HG03469 (cell line): ENCODE measurements at regions not wholly inside any gene's neighbourhood (a gene's known extent, or its start where the extent isn't known, plus 50 kb on each side); places are given as distances from the start of the nearest gene placed in this dataset.
"Not testable (repeated sequence)": the region's sequence is repeated elsewhere in the genome, so short reads cannot be mapped to it uniquely, and the experiment has no call there.

Experiments
- ATAC-seq: cut with Tn5 transposase; IDR thresholded peaks from one replicate; pipeline ENCODE4 v1.9.1; 2021; ENCODE audit warnings: mild to moderate bottlenecking, moderate library complexity, moderate number of reproducible peaks; ENCODE audit not compliant: unreplicated experiment

DNA sequence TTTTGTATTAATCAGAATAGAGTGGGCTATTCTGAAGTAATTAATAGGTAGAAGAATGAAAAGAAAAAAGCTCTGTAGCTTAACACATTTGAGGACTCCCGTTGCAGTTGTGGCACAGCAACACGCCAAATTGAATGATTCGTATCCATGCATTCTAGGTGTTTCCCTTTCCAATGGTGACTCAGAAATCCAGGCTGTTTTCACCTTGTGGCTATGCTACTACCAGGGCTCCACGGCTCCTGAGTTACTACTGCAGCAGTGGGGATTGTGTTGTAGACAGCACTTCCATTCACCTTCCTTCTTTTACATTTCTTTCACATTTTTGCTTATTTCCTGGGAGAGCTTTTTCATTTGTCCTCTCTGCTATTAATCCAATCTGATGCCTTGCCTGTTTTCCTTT lies 1616.4 kb downstream of the CDH8 start:
- ATAC-seq, result no peak

DNA sequence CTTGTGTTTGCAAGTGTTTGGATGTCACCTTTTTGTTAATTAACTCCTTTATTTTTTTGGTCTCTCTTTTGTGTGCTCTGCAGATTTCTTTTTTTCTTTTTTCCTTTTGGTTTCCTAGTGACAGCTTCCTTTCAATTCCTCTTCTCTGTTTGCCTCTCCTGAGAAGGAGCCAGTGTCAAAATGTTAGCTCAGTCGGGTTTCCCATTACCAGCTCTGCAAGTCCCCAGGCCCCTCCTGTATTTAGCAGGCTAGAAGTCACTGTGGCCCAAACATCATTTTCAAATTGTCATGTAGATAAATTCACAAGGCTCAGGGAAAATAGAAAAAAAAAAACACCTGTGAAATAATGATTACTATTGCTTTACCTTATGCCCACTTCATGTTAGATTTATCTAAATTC lies 1621.6 kb downstream of the CDH8 start:
- ATAC-seq, result no peak

DNA sequence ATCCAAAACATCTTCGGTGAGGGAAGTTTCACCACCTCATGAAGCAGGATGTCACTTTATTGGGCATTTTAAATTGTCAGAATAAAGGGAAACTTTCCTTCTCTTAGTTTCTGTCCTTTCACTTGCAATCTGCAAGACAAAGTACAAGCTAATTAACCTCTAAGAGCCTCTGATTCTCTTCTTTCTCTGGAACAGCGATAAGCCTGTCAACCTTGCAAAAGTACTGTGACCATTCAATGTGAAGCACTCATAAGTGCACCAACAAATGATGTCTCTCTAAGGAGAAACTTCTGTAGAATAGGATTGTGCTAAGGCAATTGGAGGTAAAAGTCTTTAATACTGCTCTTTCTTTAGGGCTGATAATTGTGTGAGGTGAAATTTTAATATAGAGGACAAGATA lies 1622.3 kb downstream of the CDH8 start:
- no peak for ATAC-seq

DNA sequence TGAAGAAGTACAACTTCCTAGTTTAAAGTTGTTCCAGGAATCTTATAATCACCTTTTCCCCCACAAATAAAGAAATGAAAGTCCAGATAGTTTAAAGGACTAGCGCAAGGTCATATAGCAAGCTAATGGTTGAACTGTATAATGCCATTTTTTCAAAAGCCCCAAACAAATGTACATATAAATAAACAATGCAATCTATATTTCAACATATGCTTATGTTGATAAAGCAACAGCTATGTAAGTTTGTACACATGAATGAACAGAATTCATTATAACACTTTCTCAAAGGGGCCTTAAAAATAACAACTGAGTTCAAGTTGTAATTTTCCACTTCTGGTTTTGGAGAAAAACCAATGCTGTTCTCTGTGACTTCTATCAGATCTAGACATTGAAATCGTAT lies 1628.6 kb downstream of the CDH8 start:
- ATAC-seq, result no peak

DNA sequence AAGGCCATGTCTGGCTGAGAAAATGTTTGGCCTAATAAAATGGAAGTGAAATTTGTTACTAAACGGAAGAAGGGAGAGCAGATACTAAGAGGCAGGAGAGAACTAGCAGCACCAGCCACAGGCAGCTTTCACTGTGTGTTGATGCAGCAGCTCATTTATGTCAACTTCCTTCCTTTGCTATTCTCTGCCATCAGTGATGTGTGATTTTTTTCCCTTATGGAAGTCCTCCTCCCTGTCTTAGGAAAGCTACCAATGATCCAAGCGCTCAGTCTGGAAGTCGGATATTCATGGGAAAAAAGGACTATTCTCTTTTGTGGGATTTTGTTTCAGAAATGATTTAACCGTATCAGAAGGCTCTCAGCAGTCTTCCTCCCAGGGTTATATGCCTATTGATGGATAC lies 1629.2 kb downstream of the CDH8 start:
- no peak for ATAC-seq

DNA sequence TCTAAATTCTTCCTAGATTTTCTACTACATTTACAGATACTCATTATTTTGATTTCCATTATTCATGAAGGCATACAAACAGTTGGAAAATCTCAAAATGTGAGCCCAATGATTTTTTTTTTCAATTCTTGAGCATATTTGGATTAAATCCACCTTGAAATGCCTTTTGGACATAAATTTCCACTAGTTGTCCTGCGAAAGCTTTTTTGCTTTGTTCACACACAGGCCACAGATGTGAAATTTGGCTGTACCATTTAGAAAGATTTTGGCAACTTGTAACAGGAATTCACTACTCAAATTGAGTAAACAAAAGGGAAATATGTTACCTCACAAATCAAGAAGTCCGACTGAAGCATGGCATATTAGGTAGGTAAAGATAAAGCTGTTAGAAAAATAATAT lies 1631.0 kb downstream of the CDH8 start:
- ATAC-seq, result no peak

DNA sequence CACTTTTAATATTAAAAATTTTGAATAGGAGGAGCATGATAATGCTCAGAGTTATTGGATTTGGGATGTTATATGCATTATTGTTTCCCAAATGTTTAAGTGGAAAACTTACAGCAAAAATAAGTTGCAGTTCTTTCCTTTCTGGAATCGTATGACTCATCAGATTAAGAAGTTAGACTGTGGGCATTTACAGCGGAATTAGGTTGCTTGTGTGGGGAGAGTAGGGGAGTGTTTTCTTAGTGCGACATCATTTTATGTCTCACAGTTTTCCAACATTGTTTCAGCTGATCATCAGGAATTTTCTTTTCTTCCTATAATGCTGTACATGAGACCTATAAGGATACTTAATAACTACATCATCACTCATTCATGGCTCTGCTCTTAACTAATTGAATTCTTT lies 1631.8 kb downstream of the CDH8 start:
- no peak for ATAC-seq

DNA sequence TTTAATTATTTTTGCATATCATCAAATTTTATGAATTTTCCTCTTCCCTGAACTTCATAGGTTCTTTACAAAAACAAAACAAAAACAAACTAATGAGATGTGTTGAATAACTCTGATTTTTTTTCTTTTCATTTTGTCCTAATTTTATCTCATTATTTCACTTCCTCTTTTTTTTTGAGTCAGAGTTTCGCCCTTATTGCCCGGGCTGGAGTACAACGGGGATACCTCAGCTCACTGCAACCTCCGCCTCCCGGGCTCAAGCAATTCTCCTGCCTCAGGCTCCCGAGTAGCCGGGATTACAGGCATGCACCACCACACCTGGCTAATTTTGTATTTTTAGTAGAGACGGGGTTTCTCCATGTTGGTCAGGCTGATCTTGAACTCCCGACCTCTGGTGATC lies 1633.3 kb downstream of the CDH8 start:
- ATAC-seq, result peak; percentile 89

DNA sequence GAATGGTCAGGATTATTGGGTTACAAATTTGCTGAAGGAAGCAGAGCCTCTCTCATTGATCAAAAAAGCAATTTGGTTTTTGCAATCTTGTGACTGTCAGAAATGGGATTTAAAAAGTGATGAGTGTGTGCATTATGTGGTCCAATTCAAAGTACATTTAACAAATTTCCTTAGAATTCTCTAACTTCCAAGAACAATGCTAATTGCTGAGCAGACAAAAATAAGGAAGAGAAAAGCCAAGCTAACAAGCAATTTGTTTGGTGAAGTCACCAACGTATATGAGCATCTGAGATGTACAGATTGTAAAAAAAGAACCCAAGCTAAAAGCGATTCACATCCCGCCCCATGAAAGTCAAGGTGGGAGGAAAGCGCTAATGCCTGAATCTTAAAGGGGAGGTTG lies 1643.9 kb downstream of the CDH8 start:
- ATAC-seq, result no peak

DNA sequence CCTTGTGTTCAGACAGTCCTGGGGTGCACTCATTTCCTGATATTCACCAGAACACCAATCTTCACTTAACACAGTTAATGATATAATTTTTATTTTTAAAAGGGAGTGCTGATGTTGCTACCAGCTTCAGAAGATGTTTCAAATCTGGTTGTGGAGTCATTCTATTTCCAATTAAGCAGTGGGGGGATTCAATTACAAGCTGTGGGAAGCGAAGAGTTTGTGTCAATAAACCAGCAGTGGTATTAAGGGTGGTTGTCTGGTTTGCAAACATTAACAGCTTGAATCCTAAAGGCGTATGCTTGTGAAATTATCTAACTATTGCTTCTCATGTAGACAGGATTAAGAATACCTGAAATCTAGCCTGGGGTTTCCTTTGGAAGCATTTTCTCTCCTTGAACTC lies 1637.5 kb upstream of the GOT2 start:
- no peak for ATAC-seq

DNA sequence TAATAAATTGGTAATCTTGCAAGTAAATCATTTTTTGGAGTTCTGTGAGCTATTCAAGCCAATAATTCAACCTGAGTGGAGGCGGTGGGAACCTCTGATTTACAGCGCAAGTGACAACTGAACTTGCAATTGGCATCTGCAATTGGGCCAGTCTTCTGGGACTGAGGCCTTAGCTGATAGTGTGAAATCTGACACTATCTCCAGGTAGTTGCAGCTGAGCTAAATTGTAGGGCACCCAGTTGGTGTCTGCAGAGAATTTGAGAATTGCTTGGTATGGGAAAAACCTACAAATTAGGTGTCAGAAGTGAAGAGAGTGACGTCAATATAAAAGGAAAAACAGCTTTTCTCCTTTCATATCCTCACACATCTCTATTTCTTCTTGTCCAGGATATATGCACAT lies 1633.6 kb upstream of the GOT2 start:
- no peak for ATAC-seq

DNA sequence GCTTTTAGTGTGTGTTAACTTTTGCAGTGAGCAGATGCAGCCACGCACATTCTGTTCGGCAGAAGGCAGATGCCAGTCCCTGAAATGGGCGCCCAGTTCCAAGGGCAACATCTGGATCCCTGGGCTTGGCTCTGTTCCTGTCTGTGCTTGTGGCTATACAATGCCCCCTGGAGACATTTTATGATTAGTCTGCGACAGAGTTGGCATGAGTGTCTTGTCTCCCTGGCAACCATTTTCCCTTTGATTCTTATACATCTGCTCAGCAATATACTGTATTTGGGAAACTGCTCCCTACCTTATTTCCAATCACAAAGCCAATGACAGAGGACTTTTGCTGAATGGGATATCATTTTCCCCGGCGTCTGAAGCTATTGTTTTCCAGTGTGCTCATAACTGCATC lies 1629.5 kb upstream of the GOT2 start:
- ATAC-seq, result no peak

DNA sequence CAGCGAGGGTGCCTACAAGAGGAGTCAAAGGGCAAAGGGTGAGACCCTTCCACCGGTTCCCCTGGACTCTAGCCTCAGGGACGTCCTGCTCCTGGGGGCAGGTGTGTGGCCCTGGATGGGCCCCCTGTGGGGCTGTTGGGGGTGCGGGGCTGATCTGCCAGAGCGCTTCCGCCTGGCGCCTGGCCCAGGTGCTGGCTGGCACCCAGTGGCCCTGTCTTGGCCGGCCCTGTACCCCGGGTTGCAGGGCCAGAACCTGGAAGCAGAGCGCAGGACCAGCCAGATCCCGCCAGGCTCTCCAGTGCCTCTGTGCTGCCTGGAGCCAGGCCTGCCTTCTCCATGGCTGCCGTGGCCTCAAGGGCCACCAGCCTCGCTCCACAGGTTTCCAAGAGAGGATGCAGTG lies 1625.8 kb upstream of the GOT2 start:
- not testable (repeated sequence) for ATAC-seq

DNA sequence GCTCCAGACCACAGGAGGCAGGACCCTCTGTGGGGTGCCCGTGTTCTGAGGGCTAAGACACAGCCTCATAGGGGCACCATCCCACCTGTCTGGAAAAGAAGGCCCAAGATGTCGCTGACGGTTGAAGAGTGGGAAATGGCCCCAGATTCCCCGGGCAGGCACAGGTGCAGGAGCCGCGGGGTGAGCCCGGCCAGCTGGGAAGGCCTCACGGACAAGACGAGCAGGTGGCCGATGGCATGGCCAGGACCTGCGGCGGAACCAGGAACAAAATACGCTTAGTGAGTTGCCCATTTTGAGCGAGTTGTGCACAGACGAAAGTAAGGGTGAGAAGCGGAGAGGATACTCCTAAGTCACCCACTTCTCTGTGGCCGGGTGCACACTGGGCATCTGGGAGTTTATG lies 1625.3 kb upstream of the GOT2 start:
- ATAC-seq, result not testable (repeated sequence)

DNA sequence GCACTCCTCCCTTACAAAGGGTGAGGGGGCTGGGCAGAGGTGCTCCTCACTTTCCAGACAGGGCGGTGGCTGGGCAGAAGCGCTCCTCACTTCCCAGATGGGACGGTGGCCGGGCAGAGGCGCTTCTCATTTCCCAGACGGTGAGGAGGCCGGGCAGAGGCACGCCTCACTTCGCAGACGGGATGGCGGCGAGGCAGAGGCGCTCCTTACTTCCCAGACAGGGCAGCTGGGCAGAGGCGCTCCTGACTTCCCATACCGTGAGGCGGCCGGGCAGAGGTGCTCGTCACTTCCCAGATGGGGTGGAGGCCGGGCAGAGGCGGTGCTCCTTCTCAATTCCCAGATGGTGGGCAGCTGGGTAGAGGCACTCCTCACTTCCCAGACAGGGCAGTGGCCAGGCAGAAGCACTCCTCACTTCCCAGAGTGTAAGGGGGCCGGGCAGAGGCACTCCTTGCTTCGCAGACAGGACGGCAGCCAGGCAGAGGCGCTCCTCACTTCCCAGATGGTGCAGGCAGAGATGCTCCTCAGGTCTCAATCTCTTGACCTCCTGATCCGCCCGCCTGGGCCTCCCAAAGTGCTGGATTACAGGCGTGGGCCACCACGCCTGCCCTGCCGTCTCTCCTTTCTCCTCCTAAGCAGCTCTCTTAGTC lies 1623.9 kb upstream of the GOT2 start:
- ATAC-seq, result not testable (repeated sequence)

DNA sequence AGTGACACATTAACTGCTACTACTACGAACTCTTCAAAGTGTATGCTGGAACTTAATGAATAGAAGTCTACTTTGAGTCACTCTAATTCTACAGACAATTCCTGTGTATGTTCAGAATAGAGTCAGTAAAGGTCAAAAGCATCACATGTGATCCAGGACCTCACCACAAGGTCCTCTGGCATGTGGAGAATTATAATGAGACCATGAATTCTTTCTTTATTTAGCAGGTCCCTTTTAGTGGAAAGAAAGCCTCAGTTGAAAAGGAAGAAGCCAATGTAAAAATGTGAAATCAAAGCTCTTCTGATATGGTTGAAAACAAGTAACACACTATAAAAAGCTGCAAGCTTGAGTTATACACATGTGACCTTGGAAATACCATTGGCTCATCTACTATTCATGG lies 1612.1 kb upstream of the GOT2 start:
- ATAC-seq, result no peak

DNA sequence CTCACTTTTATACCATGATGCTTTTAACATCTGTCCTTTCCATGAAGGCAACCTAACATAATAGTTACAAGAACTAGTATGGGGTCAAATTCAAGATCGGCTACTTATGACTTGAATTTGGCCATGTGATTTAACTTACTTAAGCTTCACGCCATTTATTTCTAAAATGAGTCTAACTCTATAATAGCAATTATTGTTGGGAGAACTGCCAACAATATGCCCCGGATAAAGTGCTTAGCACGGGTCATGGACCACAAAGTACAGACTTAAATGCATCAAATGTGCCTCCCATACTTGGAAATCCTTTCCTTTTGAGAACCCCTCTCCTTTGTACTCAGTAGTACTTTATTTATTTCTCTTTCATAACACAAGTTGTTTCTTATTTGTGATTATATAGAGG lies 1603.6 kb upstream of the GOT2 start:
- ATAC-seq, result no peak

DNA sequence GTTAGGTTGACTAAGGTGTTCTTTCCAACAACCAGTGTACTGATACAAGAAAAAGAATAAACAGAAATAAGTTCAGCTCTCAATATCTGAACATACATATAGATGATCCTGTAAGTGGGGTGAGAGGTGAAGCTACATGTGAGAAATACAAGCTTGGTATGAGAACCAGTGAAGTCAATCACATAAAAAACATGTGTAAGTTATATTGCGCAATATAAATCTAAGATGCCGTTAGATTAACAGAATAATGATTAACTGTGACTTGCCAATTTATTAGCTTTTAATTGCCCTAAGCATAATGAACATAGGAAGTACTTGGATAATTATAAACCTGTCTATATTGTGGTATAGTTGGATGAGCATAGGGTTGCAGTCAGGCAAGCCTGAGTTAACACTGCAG lies 1597.1 kb upstream of the GOT2 start:
- no peak for ATAC-seq

DNA sequence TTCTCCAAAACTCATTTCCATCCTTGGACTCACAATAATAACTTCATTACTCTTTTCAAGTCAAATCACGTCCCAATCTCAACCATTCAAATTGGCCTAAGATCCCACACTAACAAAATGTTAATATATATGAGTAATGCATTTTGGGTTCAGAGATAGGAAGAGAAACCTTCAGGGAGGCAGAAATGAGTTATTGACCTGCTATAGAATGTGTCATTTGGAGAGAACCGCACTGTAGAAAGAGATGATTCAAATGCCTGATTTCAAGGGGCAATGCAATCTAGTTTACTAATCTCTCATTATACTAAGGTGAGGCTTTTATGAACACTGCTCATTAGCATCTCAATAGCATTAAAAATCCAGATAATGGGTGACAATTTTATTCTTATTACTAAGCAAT lies 1595.0 kb upstream of the GOT2 start:
- ATAC-seq, result no peak

DNA sequence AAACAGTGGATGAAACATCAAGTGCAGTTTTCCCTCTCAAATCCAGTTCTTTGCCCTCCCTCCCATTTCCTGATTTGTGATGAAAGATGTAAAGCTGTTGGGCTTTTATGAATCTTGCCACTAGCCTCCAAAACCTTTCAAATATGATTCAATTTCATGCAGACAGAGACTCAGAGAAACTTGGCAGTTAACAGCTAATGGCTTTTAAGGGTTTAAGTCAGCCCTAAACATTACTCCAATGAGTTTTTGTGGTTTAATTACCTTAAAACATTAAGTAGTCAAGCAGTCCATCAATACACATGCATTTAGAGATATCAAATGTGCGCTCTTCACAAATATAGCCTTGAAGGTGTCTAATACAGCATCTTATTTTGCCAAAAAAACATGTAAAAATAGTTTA lies 1594.0 kb upstream of the GOT2 start:
- no peak for ATAC-seq

DNA sequence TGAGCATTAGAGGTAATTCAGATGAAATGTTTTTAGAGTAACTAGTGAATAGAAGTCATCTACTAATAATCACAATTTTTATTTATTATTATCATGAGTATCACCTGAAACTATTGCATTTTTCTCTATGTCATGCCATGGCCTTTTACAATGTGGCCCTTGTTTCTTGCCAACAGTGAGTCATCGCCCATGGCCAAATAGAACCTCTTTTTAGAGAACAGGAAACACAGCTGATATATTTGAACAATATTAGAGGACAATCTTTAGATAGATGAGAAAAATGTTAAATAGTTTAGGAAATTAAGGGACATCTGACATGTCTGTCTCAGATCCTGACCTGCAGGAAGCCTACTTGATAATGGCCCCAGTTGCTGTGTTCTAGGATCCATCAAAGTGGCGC lies 1584.4 kb upstream of the GOT2 start:
- no peak for ATAC-seq

DNA sequence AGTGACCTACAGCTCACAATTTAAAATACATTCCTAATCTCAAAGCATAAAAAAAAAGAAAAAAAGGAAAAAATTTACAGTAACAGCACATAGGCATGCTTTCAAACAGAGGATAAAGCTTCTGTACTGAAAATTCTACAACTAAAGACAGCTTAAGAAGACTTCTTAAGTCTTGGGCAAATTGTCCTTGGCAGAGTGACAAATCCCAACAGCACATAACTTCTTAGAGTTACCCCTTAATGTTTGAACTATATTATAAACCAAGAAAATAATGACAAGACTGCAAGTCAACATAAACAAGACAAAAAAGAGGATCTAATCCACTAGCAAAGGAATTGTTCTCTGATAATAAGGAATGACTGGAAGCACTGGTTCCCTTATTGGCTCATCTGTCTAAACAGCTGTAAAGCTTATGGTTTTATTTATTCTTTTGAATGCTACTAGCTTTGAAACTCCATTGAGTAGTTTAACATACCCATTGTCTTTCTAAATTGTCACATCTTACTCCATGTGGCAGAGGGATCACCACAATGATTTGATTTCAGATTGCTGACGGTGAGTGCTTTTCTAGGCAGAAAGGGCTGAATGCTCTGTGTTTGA lies 1576.8 kb upstream of the GOT2 start:
- ATAC-seq, result no peak

DNA sequence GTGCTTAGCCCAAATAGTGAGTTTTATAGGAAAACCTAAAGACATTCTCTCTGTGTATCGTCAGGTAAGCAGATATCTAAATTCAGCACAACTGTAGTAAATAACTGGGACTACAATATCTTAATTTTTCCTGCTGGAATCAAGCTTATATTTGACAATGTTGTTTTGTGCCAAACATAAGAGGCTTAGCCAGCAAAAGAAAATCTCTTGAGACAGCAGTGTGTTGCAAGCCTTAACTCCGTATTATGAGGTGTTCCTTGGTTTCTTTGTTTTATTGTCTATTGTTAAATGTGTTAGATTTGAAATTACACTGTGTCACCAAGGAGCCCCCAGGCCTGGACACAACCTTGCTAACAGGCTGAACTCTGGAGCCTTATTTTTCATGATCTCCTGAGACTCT lies 1570.6 kb upstream of the GOT2 start:
- no peak for ATAC-seq
